Right lobe of liver (tissue), 4 donors: ENCODE measurements at regions not wholly inside any gene's neighbourhood (a gene's known extent, or its start where the extent isn't known, plus 50 kb on each side); places are given as distances from the start of the nearest gene placed in this dataset.

Experiments
- POLR2A ChIP-seq: fragments of 450-650 bp; IDR thresholded peaks from one replicate; pipeline ENCODE4 v1.6.1; 2017; ENCODE audit warnings: antibody characterized with exemption, mild to moderate bottlenecking
- TF ChIP-seq, protein P1 (sequence below), 4 donors: fragments of 200-600 bp in 3 of 4; fragments of 450-650 bp in 1 of 4; IDR thresholded peaks; one replicate each; pipeline versions ENCODE4 v1.5.1 to v1.8.0; 2016 to 2022; ENCODE audit warnings: antibody characterized with exemption in 4 of 4, mild to moderate bottlenecking in 2 of 4
- donor health status: DM: no; HTN: no; CAD: no.
- donor health status: DM: no; HTN: no; CAD: no.
- donor health status: DM: no; HTN: yes; CAD: no.

DNA sequence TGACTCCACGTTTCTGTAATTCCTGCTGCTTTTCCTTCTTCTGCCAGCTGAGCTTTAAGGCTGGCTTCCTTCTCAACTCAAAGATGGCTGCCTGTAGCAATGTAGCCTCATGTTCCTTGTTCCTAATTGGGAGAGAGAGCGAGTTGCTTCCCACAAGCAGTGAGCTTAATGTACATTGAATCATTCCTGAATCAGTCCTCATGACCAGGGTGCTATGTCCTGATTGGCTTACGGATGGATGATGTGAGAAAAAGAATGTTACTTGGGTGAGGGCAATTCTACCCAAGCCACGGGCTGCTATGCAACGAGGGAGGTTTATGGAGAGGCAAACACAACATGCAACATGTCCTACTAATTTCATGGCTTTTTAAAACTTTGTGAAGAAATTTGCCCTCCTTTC lies 356.2 kb downstream of the RASEF start:
- no peak for TF ChIP-seq POLR2A
- TF ChIP-seq, protein P1, sequence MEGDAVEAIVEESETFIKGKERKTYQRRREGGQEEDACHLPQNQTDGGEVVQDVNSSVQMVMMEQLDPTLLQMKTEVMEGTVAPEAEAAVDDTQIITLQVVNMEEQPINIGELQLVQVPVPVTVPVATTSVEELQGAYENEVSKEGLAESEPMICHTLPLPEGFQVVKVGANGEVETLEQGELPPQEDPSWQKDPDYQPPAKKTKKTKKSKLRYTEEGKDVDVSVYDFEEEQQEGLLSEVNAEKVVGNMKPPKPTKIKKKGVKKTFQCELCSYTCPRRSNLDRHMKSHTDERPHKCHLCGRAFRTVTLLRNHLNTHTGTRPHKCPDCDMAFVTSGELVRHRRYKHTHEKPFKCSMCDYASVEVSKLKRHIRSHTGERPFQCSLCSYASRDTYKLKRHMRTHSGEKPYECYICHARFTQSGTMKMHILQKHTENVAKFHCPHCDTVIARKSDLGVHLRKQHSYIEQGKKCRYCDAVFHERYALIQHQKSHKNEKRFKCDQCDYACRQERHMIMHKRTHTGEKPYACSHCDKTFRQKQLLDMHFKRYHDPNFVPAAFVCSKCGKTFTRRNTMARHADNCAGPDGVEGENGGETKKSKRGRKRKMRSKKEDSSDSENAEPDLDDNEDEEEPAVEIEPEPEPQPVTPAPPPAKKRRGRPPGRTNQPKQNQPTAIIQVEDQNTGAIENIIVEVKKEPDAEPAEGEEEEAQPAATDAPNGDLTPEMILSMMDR (IDR thresholded peaks at IDR 0.05), result no peak
